H9 (cell line): ENCODE measurements at regions not wholly inside any gene's neighbourhood (a gene's known extent, or its start where the extent isn't known, plus 50 kb on each side); places are given as distances from the start of the nearest gene placed in this dataset.
A peak's percentile ranks its signal among the peaks of the same experiment; 100 is the strongest.

ENCODE experiments used
- DNase-seq: peaks from one replicate; pipeline ENCODE4 v3.0.0-alpha.2; 2017
- H2AFZ ChIP-seq: one replicate; pipeline ENCODE4 v1.6.1; 2013; ENCODE audit warnings: mild to moderate bottlenecking, low read length, control low read depth, moderate library complexity
- H2AK5ac ChIP-seq: 2 replicates; pipeline ENCODE4 v1.6.1; 2013; ENCODE audit warnings: low read length, control low read depth, mixed read lengths; ENCODE audit not compliant: insufficient read length
- H2BK120ac ChIP-seq: one replicate; pipeline ENCODE4 v1.6.1; 2013; ENCODE audit warnings: low read depth, mild to moderate bottlenecking, low read length, control low read depth, inconsistent platforms; ENCODE audit not compliant: poor library complexity, severe bottlenecking
- H2BK12ac ChIP-seq: 2 replicates; pipeline ENCODE4 v1.6.1; 2013; ENCODE audit warnings: low read length, control low read depth, mixed read lengths, low read depth; ENCODE audit not compliant: insufficient read length
- H2BK15ac ChIP-seq: 2 replicates; pipeline ENCODE4 v1.6.1; 2013; ENCODE audit warnings: low read depth, low read length, control low read depth
- H2BK20ac ChIP-seq: one replicate; pipeline ENCODE4 v1.6.1; 2013; ENCODE audit warnings: low read depth, mild to moderate bottlenecking, low read length, control low read depth, inconsistent platforms; ENCODE audit not compliant: poor library complexity, severe bottlenecking
- H2BK5ac ChIP-seq: 2 replicates; pipeline ENCODE4 v1.6.1; 2013; ENCODE audit warnings: low read length, control low read depth, mixed read lengths; ENCODE audit not compliant: insufficient read length
- H3K14ac ChIP-seq: 2 replicates; pipeline ENCODE4 v1.6.1; 2013; ENCODE audit warnings: low read length, control low read depth; ENCODE audit not compliant: insufficient read depth
- H3K18ac ChIP-seq: 2 replicates; pipeline ENCODE4 v1.6.1; 2013; ENCODE audit warnings: low read depth, mild to moderate bottlenecking, mixed read lengths, low read length, control low read depth; ENCODE audit not compliant: insufficient read length
- H3K23ac ChIP-seq: 2 replicates; pipeline ENCODE4 v1.6.1; 2013; ENCODE audit warnings: low read length, control low read depth, mixed read lengths, low read depth; ENCODE audit not compliant: insufficient read length
- H3K23me2 ChIP-seq: 2 replicates; pipeline ENCODE4 v1.6.1; 2013; ENCODE audit warnings: low read depth, mild to moderate bottlenecking, mixed read lengths, low read length, control low read depth; ENCODE audit not compliant: insufficient read length, poor library complexity, severe bottlenecking
- H3K27ac ChIP-seq: 2 replicates; pipeline ENCODE4 v1.5.1; 2013; ENCODE audit warnings: low read length, control low read depth, mixed read lengths, low read depth; ENCODE audit not compliant: insufficient read length
- H3K27me3 ChIP-seq: 2 replicates; pipeline ENCODE4 v1.6.1; 2013; ENCODE audit warnings: low read length, control low read depth, inconsistent platforms; ENCODE audit not compliant: insufficient read depth
- H3K4ac ChIP-seq: 2 replicates; pipeline ENCODE4 v1.6.1; 2013; ENCODE audit warnings: low read depth, mild to moderate bottlenecking, control low read depth, inconsistent platforms, low read length, moderate library complexity
- H3K4me1 ChIP-seq: 2 replicates; pipeline ENCODE4 v1.6.1; 2013; ENCODE audit warnings: low read length, control low read depth, inconsistent platforms; ENCODE audit not compliant: insufficient read depth
- H3K4me2 ChIP-seq: 2 replicates; pipeline ENCODE4 v1.6.1; 2013; ENCODE audit warnings: low read length, control low read depth, mixed read lengths; ENCODE audit not compliant: insufficient read length, insufficient read depth
- H3K56ac ChIP-seq: 2 replicates; pipeline ENCODE4 v1.6.1; 2013; ENCODE audit warnings: low read depth, mild to moderate bottlenecking, mixed read lengths, low read length, control low read depth; ENCODE audit not compliant: insufficient read length
- H3K79me1 ChIP-seq: 2 replicates; pipeline ENCODE4 v1.6.1; 2013; ENCODE audit warnings: low read depth, mild to moderate bottlenecking, moderate library complexity, low read length, control low read depth, inconsistent platforms; ENCODE audit not compliant: insufficient read depth, poor library complexity, severe bottlenecking
- H3K79me2 ChIP-seq: 2 replicates; pipeline ENCODE4 v1.6.1; 2013; ENCODE audit warnings: low read length, control low read depth, inconsistent platforms; ENCODE audit not compliant: insufficient read depth
- H3K9ac ChIP-seq: 2 replicates; pipeline ENCODE4 v1.6.1; 2013; ENCODE audit warnings: low read length, control low read depth, mixed read lengths; ENCODE audit not compliant: insufficient read length; ENCODE audit errors: extremely low read depth
- H3K9me3 ChIP-seq: one replicate; pipeline ENCODE4 v1.6.1; 2013; ENCODE audit warnings: low read depth, low read length, inconsistent platforms; ENCODE audit not compliant: control insufficient read depth
- H3T11ph ChIP-seq: one replicate; pipeline ENCODE4 v1.6.1; 2013; ENCODE audit warnings: mild to moderate bottlenecking, low read length, control low read depth, inconsistent platforms
- H4K20me1 ChIP-seq: one replicate; pipeline ENCODE4 v1.6.1; 2013; ENCODE audit not compliant: control insufficient read depth, insufficient read length, insufficient read depth
- H4K5ac ChIP-seq: 2 replicates; pipeline ENCODE4 v1.6.1; 2013; ENCODE audit warnings: low read depth, mild to moderate bottlenecking, mixed read lengths, low read length, control low read depth; ENCODE audit not compliant: insufficient read length
- H4K8ac ChIP-seq: replicated peaks from 2 replicates; pipeline ENCODE4 v1.6.1; 2013; ENCODE audit warnings: low read length, control low read depth, mixed read lengths, low read depth; ENCODE audit not compliant: insufficient read length
- H4K91ac ChIP-seq: 2 replicates; pipeline ENCODE4 v1.6.1; 2013; ENCODE audit warnings: low read depth, mild to moderate bottlenecking, moderate library complexity, mixed read lengths, low read length, control low read depth; ENCODE audit not compliant: insufficient read length
- H3K27ac Mint-ChIP-seq, 3 experiments: 2 replicates in 2 of 3; 3 replicates in 1 of 3; pipeline ENCODE4 v1.8.0; 2020 to 2021; ENCODE audit warnings: mixed read lengths in 3 of 3, mild to moderate bottlenecking in 1 of 3, moderate library complexity in 1 of 3
- H3K27me3 Mint-ChIP-seq: 2 replicates; pipeline ENCODE4 v1.8.0; 2021; ENCODE audit warnings: low read depth, mild to moderate bottlenecking, moderate library complexity, mixed read lengths
- H3K36me3 Mint-ChIP-seq, 3 experiments: 2 replicates in 2 of 3; 3 replicates in 1 of 3; pipeline ENCODE4 v1.8.0; 2020 to 2021; ENCODE audit warnings: low read depth in 3 of 3, mixed read lengths in 3 of 3; ENCODE audit not compliant: insufficient read depth in 1 of 3
- H3K4me1 Mint-ChIP-seq, 2 experiments: 2 replicates each; pipeline ENCODE4 v1.8.0; 2020; ENCODE audit warnings: mixed read lengths in 2 of 2
- H3K4me3 Mint-ChIP-seq, 2 experiments: 2 replicates in 1 of 2; 3 replicates in 1 of 2; pipeline ENCODE4 v1.8.0; 2020 to 2021; ENCODE audit warnings: mild to moderate bottlenecking in 2 of 2, mixed read lengths in 2 of 2, moderate library complexity in 1 of 2
- H3K9me3 Mint-ChIP-seq, 2 experiments: 2 replicates in 1 of 2; 3 replicates in 1 of 2; pipeline ENCODE4 v1.8.0; 2020; ENCODE audit warnings: mild to moderate bottlenecking in 2 of 2, mixed read lengths in 2 of 2, moderate library complexity in 1 of 2
- WGBS: extraction: QIAGEN DNeasy Blood & Tissue Kit; methylation state at CpG from one replicate; pipeline ENCODE4 v1.1.7; 2013; ENCODE audit warnings: missing lambda C conversion rate, low lambda C conversion rate, mixed read lengths; ENCODE audit not compliant: insufficient read length; ENCODE audit errors: extremely low coverage; 5-methylcytosine and 5-hydroxymethylcytosine counted together
- TF ChIP-seq, protein P1 (sequence below): fragments of 200-600 bp; sonication (generic); conservative IDR thresholded peaks from 3 replicates; pipeline ENCODE4 v1.8.0; 2021; ENCODE audit warnings: antibody characterized with exemption, mild to moderate bottlenecking

DNA sequence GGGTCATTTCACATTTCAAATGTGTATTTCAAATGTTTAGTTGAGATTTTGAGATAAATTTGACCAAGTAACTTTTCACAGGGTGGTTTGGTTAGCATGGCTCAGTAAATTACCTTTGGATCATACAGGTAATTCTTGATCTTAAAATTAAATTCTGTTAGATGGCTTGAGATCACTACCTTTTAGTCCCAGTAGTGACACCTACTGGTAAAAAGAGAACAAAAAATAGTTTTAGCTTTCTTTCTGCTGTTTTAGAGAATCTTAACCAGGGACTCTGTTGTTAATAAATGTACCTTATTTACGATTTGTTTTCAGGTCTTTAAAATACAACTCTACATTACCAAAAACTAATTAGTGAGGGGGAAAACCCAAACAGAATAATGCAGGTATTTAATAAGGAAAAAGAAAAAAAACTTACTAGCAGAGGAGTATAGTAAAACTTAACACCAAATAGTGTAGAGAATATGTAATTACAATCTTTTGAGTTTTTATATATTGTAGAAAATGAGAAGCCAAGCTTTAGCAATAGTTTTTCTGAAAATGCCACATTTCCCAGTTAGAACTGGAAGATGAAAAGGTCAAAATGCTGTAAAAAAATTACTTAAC is 620.3 kb upstream of the AGTR1 start:
- TF ChIP-seq, protein P1, sequence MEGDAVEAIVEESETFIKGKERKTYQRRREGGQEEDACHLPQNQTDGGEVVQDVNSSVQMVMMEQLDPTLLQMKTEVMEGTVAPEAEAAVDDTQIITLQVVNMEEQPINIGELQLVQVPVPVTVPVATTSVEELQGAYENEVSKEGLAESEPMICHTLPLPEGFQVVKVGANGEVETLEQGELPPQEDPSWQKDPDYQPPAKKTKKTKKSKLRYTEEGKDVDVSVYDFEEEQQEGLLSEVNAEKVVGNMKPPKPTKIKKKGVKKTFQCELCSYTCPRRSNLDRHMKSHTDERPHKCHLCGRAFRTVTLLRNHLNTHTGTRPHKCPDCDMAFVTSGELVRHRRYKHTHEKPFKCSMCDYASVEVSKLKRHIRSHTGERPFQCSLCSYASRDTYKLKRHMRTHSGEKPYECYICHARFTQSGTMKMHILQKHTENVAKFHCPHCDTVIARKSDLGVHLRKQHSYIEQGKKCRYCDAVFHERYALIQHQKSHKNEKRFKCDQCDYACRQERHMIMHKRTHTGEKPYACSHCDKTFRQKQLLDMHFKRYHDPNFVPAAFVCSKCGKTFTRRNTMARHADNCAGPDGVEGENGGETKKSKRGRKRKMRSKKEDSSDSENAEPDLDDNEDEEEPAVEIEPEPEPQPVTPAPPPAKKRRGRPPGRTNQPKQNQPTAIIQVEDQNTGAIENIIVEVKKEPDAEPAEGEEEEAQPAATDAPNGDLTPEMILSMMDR: peak; percentile 70

More for the DNA sequence above, 620.3 kb upstream of the AGTR1 start:
- no peaks in the 10 kb centered on the region for H3K79me1 ChIP-seq
- H3K79me2 ChIP-seq: no peaks in the 10 kb centered on the region
- no peak overlapping the region for H3K4me3 Mint-ChIP-seq
- no peaks in the 10 kb centered on the region for H3K9me3 ChIP-seq
- no peak overlapping the region for H2BK20ac ChIP-seq
- H3K27me3 ChIP-seq: no peaks in the 10 kb centered on the region
- no peak overlapping the region for H2AFZ ChIP-seq
- H3K56ac ChIP-seq: no peak overlapping the region
- no peak overlapping the region for H3K14ac ChIP-seq
- DNase-seq: no peak
- no peak overlapping the region for H2BK120ac ChIP-seq
- H3K18ac ChIP-seq: no peak overlapping the region
- H4K5ac ChIP-seq: no peak overlapping the region
- no peak overlapping the region for H3K4me2 ChIP-seq
- no peak overlapping the region for H2BK12ac ChIP-seq
- H4K91ac ChIP-seq: no peak overlapping the region
- H3K36me3 Mint-ChIP-seq: no peaks in the 10 kb centered on the region
- no peaks in the 10 kb centered on the region for H3K9me3 Mint-ChIP-seq
- H3K27ac Mint-ChIP-seq: no peak overlapping the region
- H3K27ac ChIP-seq: no peak overlapping the region
- no peak overlapping the region for H3K23ac ChIP-seq
- H3K4me1 Mint-ChIP-seq: peaks cover 6 to 8% of the 10 kb centered on the region in 2 experiments; a peak in 3 of 4 replicates
- H3K9ac ChIP-seq: no peak overlapping the region
- no peaks in the 10 kb centered on the region for H3K27me3 Mint-ChIP-seq
- no peak overlapping the region for H3K4ac ChIP-seq
- H3K23me2 ChIP-seq: no peaks in the 10 kb centered on the region
- no peak overlapping the region for H4K8ac ChIP-seq
- WGBS: no CpG with 5 or more reads among the region's 1 CpG
- no peaks in the 10 kb centered on the region for H4K20me1 ChIP-seq
- no peak overlapping the region for H2BK5ac ChIP-seq
- no peak overlapping the region for H2BK15ac ChIP-seq
- H3T11ph ChIP-seq: no peak overlapping the region
- no peak overlapping the region for H2AK5ac ChIP-seq
- H3K4me1 ChIP-seq: no peaks in the 10 kb centered on the region
